LNCAP (cell line): ENCODE measurements at regions not wholly inside any gene's neighbourhood (a gene's known extent, or its start where the extent isn't known, plus 50 kb on each side); places are given as distances from the start of the nearest gene placed in this dataset.

Source experiments
- CTCF ChIP-seq: fragments of 450-650 bp; IDR thresholded peaks from 2 replicates; pipeline ENCODE4 v1.5.1; 2017; ENCODE audit warnings: mild to moderate bottlenecking

- no peak for TF ChIP-seq CTCF
These were observed 130.8 kb downstream of the ACTR3 start for GRCh38 chr2:114020668-114021067.

- TF ChIP-seq CTCF, result no peak
These were observed 132.6 kb downstream of the ACTR3 start for GRCh38 chr2:114022360-114023085.

DNA sequence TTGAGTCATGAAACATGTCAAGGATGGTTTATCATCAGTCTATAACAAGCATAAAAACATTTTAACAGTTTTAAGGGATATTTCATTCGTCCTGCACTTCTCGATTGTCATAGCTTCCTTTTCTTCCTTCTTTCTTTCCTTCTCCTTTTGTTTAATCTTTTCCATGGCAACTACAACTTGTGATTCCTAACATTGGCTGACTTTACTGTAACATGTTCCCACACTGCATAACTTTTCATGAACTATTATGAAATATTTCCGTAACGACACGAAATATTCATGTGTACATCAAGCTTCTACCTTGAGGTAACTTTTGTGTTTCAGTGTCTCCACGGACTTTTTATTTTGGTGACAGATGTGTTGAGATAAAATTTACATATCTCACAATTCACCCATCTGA lies 134.4 kb downstream of the ACTR3 start:
- TF ChIP-seq CTCF, result no peak

GRCh38 chr2:114025030-114025429 lies 135.1 kb downstream of the ACTR3 start:
- no peak for TF ChIP-seq CTCF

- no peak for TF ChIP-seq CTCF
These were observed 137.5 kb downstream of the ACTR3 start for GRCh38 chr2:114027437-114027836.

- TF ChIP-seq CTCF, result no peak
These were observed 142.0 kb downstream of the ACTR3 start for GRCh38 chr2:114031605-114032505.

- no peak for TF ChIP-seq CTCF
These were observed 142.8 kb downstream of the ACTR3 start for GRCh38 chr2:114032705-114033104.
